ENCODE measurements at regions not wholly inside any gene's neighbourhood (a gene's known extent, or its start where the extent isn't known, plus 50 kb on each side); places are given as distances from the start of the nearest gene placed in this dataset.
"Not testable (repeated sequence)": the region's sequence is repeated elsewhere in the genome, so short reads cannot be mapped to it uniquely, and the experiment has no call there.

- Mint-ChIP-seq H3K27ac (ENCODE audit: unreplicated experiment) (no peak overlapping the region), H3K4me1 (ENCODE audit: low read depth, unreplicated experiment) (no peaks in the 10 kb centered on the region), H3K4me3 (ENCODE audit: unreplicated experiment) (no peak overlapping the region), H3K36me3 (ENCODE audit: unreplicated experiment) (no peaks in the 10 kb centered on the region), H3K27me3 (ENCODE audit: unreplicated experiment) (no peaks in the 10 kb centered on the region), H3K9me3 (ENCODE audit: unreplicated experiment) (no peaks in the 10 kb centered on the region)
- TF ChIP-seq CTCF (IDR thresholded peaks at IDR 0.05; ENCODE audit: partially characterized antibody, unreplicated experiment): no peak
- DNase-seq: no peak
Observed at GRCh38 chrX:76550016-76550415, 122.5 kb downstream of the MAGEE1 start.

GRCh38 chrX:76555269-76555668 is 127.8 kb downstream of the MAGEE1 start:
- no peak for DNase-seq
- no peaks in the 10 kb centered on the region for H3K4me1 Mint-ChIP-seq (ENCODE audit: low read depth, unreplicated experiment)

GRCh38 chrX:76555816-76556215 is 128.3 kb downstream of the MAGEE1 start:
- Mint-ChIP-seq H3K4me3 (ENCODE audit: unreplicated experiment) (no peak overlapping the region), H3K4me1 (ENCODE audit: low read depth, unreplicated experiment) (no peaks in the 10 kb centered on the region), H3K27me3 (ENCODE audit: unreplicated experiment) (no peaks in the 10 kb centered on the region), H3K9me3 (ENCODE audit: unreplicated experiment) (no peaks in the 10 kb centered on the region), H3K36me3 (ENCODE audit: unreplicated experiment) (no peaks in the 10 kb centered on the region), H3K27ac (ENCODE audit: unreplicated experiment) (no peak overlapping the region)
- peak; percentile 44 for DNase-seq
- peak; percentile 36 for TF ChIP-seq CTCF (IDR thresholded peaks at IDR 0.05; ENCODE audit: partially characterized antibody, unreplicated experiment)

More at GRCh38 chrX:76555269-76555668, 127.8 kb downstream of the MAGEE1 start:
- Mint-ChIP-seq H3K27me3 (ENCODE audit: unreplicated experiment) (no peaks in the 10 kb centered on the region), H3K36me3 (ENCODE audit: unreplicated experiment) (no peaks in the 10 kb centered on the region), H3K27ac (ENCODE audit: unreplicated experiment) (no peak overlapping the region), H3K4me3 (ENCODE audit: unreplicated experiment) (no peak overlapping the region), H3K9me3 (ENCODE audit: unreplicated experiment) (no peaks in the 10 kb centered on the region)
- no peak for TF ChIP-seq CTCF (IDR thresholded peaks at IDR 0.05; ENCODE audit: partially characterized antibody, unreplicated experiment)

- not testable (repeated sequence) for DNase-seq; H3K4me3 Mint-ChIP-seq (ENCODE audit: unreplicated experiment); H3K9me3 Mint-ChIP-seq (ENCODE audit: unreplicated experiment); H3K36me3 Mint-ChIP-seq (ENCODE audit: unreplicated experiment); H3K27me3 Mint-ChIP-seq (ENCODE audit: unreplicated experiment); H3K4me1 Mint-ChIP-seq (ENCODE audit: low read depth, unreplicated experiment); H3K27ac Mint-ChIP-seq (ENCODE audit: unreplicated experiment)
Observed at GRCh38 chrX:76564842-76565241, 137.3 kb downstream of the MAGEE1 start.

- H3K36me3 Mint-ChIP-seq (ENCODE audit: unreplicated experiment): no peaks in the 10 kb centered on the region
- peaks cover 2% of the 10 kb centered on the region for H3K9me3 Mint-ChIP-seq (ENCODE audit: unreplicated experiment)
- no peak overlapping the region for H3K4me3 Mint-ChIP-seq (ENCODE audit: unreplicated experiment)
- TF ChIP-seq CTCF (IDR thresholded peaks at IDR 0.05; ENCODE audit: partially characterized antibody, unreplicated experiment): no peak
- no peak overlapping the region for H3K27ac Mint-ChIP-seq (ENCODE audit: unreplicated experiment)
- H3K27me3 Mint-ChIP-seq (ENCODE audit: unreplicated experiment): no peaks in the 10 kb centered on the region
- no peak for DNase-seq
- H3K4me1 Mint-ChIP-seq (ENCODE audit: low read depth, unreplicated experiment): no peaks in the 10 kb centered on the region
Observed at GRCh38 chrX:76605390-76605789, 177.9 kb downstream of the MAGEE1 start.

GRCh38 chrX:76617020-76617419 is 189.5 kb downstream of the MAGEE1 start:
- Mint-ChIP-seq H3K27ac (ENCODE audit: unreplicated experiment) (no peak overlapping the region), H3K27me3 (ENCODE audit: unreplicated experiment) (no peaks in the 10 kb centered on the region), H3K9me3 (ENCODE audit: unreplicated experiment) (no peaks in the 10 kb centered on the region), H3K36me3 (ENCODE audit: unreplicated experiment) (no peaks in the 10 kb centered on the region), H3K4me1 (ENCODE audit: low read depth, unreplicated experiment) (no peaks in the 10 kb centered on the region), H3K4me3 (ENCODE audit: unreplicated experiment) (no peak overlapping the region)
- no peak for DNase-seq
- TF ChIP-seq CTCF (IDR thresholded peaks at IDR 0.05; ENCODE audit: partially characterized antibody, unreplicated experiment): no peak

Data from glutamatergic neuron (in vitro differentiated cells).